SK-N-SH treated with all-trans-retinoic acid at 6 μM for 48 hours (cell line): ENCODE measurements at regions not wholly inside any gene's neighbourhood (a gene's known extent, or its start where the extent isn't known, plus 50 kb on each side); places are given as distances from the start of the nearest gene placed in this dataset.

Source experiments
- ATAC-seq: fragments of 200-7000 bp; cut with Tn5 transposase; 3 replicates; pipeline ENCODE4 v1.9.1; 2020; ENCODE audit warnings: mild to moderate bottlenecking, moderate library complexity
- ARNTL ChIP-seq: fragments of 450-650 bp; formaldehyde crosslinking; IDR thresholded peaks from 2 replicates; pipeline ENCODE4 v1.5.0; 2020; ENCODE audit warnings: low read depth, mild to moderate bottlenecking, moderate library complexity, borderline replicate concordance
- BACH2 ChIP-seq: fragments of 250-450 bp; sonication (Bioruptor Pico); IDR thresholded peaks from 2 replicates; pipeline ENCODE4 v1.9.0; 2021; ENCODE audit warnings: mild to moderate bottlenecking, borderline replicate concordance
- CSDC2 ChIP-seq: fragments of 250-450 bp; sonication (Bioruptor Pico); IDR thresholded peaks from 2 replicates; pipeline ENCODE4 v1.5.0; 2020; ENCODE audit warnings: mild to moderate bottlenecking, moderate library complexity
- ESRRG ChIP-seq: fragments of 250-450 bp; sonication (Bioruptor Pico); IDR thresholded peaks from 2 replicates; pipeline ENCODE4 v1.6.1; 2021; ENCODE audit warnings: mild to moderate bottlenecking
- GLIS3 ChIP-seq: fragments of 250-450 bp; sonication (Bioruptor Pico); IDR thresholded peaks from 2 replicates; pipeline ENCODE4 v1.5.0; 2020; ENCODE audit warnings: mild to moderate bottlenecking, moderate library complexity
- ISL1 ChIP-seq: fragments of 250-450 bp; sonication (Bioruptor Pico); IDR thresholded peaks from 2 replicates; pipeline ENCODE4 v2.1.2; 2022; ENCODE audit warnings: mild to moderate bottlenecking, moderate library complexity
- OSR1 ChIP-seq: fragments of 250-450 bp; sonication (Bioruptor Pico); IDR thresholded peaks from 2 replicates; pipeline ENCODE4 v1.8.0; 2022; ENCODE audit warnings: moderate library complexity, mild to moderate bottlenecking, inconsistent platforms
- PATZ1 ChIP-seq: fragments of 250-450 bp; sonication (Bioruptor Pico); IDR thresholded peaks from 2 replicates; pipeline ENCODE4 v1.8.0; 2020; ENCODE audit warnings: mild to moderate bottlenecking, moderate library complexity, borderline replicate concordance
- POU6F1 ChIP-seq: fragments of 250-450 bp; sonication (Bioruptor Pico); IDR thresholded peaks from 2 replicates; pipeline ENCODE4 v1.8.0; 2021; ENCODE audit warnings: low read depth, mild to moderate bottlenecking, moderate library complexity, borderline replicate concordance
- PPARA ChIP-seq: fragments of 250-450 bp; sonication (Bioruptor Pico); IDR thresholded peaks from 2 replicates; pipeline ENCODE4 v1.5.0; 2020; ENCODE audit warnings: mild to moderate bottlenecking, borderline replicate concordance
- RARB ChIP-seq: fragments of 250-450 bp; sonication (Bioruptor Pico); IDR thresholded peaks from 2 replicates; pipeline ENCODE4 v1.8.0; 2021; ENCODE audit warnings: mild to moderate bottlenecking, moderate library complexity
- TCF4 ChIP-seq: fragments of 250-450 bp; sonication (Bioruptor Pico); IDR thresholded peaks from 2 replicates; pipeline ENCODE4 v1.8.0; 2021; ENCODE audit warnings: mild to moderate bottlenecking, moderate library complexity, borderline replicate concordance
- TOX ChIP-seq: fragments of 250-450 bp; sonication (Bioruptor Pico); IDR thresholded peaks from 2 replicates; pipeline ENCODE4 v1.8.0; 2021; ENCODE audit warnings: mild to moderate bottlenecking, moderate library complexity, borderline replicate concordance
- TSHZ2 ChIP-seq: fragments of 250-450 bp; sonication (Bioruptor Pico); IDR thresholded peaks from 2 replicates; pipeline ENCODE4 v1.5.0; 2020; ENCODE audit warnings: mild to moderate bottlenecking, moderate library complexity
- ZC3H10 ChIP-seq: fragments of 250-450 bp; sonication (Bioruptor Pico); IDR thresholded peaks from 2 replicates; pipeline ENCODE4 v1.5.1; 2021; ENCODE audit warnings: mild to moderate bottlenecking, moderate library complexity
- ZFP3 ChIP-seq: fragments of 250-450 bp; sonication (Bioruptor Pico); IDR thresholded peaks from 2 replicates; pipeline ENCODE4 v1.5.0; 2020; ENCODE audit warnings: mild to moderate bottlenecking, moderate library complexity
- ZFP30 ChIP-seq: fragments of 450-650 bp; formaldehyde crosslinking; IDR thresholded peaks from 2 replicates; pipeline ENCODE4 v1.5.0; 2022; ENCODE audit warnings: mild to moderate bottlenecking, moderate library complexity
- ZNF565 ChIP-seq: fragments of 450-650 bp; formaldehyde crosslinking; conservative IDR thresholded peaks from 2 replicates; pipeline ENCODE4 v1.5.0; 2020; ENCODE audit warnings: low read depth, mild to moderate bottlenecking, moderate library complexity
- ZNF70 ChIP-seq: fragments of 450-650 bp; formaldehyde crosslinking; IDR thresholded peaks from 2 replicates; pipeline ENCODE4 v1.5.0; 2020; ENCODE audit warnings: mild to moderate bottlenecking, moderate library complexity
- ZNF8 ChIP-seq: fragments of 450-650 bp; formaldehyde crosslinking; IDR thresholded peaks from 2 replicates; pipeline ENCODE4 v1.5.0; 2020; ENCODE audit warnings: mild to moderate bottlenecking, moderate library complexity
- TF ChIP-seq, protein P1 (sequence below): fragments of 250-450 bp; sonication (Bioruptor Pico); IDR thresholded peaks from 2 replicates; pipeline ENCODE4 v1.5.1; 2021; ENCODE audit warnings: mild to moderate bottlenecking, moderate library complexity
- TF ChIP-seq, protein P2 (sequence below): fragments of 250-450 bp; sonication (Bioruptor Pico); IDR thresholded peaks from 2 replicates; pipeline ENCODE4 v1.5.1; 2020; ENCODE audit warnings: low read depth, mild to moderate bottlenecking, moderate library complexity

DNA sequence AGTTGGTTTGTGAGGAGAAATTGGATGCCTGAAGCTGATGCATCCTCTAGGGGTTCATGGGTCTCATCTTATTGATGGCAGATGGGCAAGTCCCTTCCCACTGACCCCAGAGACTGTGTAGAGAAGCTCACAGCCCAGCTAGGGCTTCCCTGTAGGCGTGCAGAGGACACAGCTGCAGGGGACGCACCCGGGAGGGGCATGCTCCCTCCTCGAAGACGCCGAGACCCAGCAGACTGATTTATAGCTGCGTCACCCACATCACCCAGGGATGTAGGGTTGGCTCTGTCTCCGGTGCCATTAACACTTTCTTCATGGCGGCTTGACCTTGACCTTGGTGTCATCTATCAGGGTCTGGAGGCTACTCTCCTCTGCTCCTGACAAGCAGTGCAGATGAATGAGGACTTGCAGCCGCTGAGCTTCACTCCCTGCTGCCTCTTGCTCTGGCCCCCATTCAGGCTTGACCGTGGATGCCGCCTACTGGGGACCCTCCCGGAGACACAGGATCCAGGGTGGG lies 549.7 kb downstream of the TCERG1L start:
- TF ChIP-seq TCF4 (CRISPR knock-in tag), result no peak
- no peak for TF ChIP-seq ZC3H10 (CRISPR knock-in tag)
- ATAC-seq, result no peak

GRCh38 chr10:130762491-130762890 lies 549.0 kb downstream of the TCERG1L start:
- TF ChIP-seq PPARA (CRISPR knock-in tag) (no peak), ZFP3 (no peak), ZNF8 (CRISPR knock-in tag) (no peak), ISL1 (CRISPR knock-in tag) (no peak), BACH2 (CRISPR knock-in tag) (no peak), TSHZ2 (CRISPR knock-in tag) (no peak), ZNF565 (CRISPR knock-in tag) (no peak), ZNF70 (CRISPR knock-in tag) (no peak), CSDC2 (CRISPR knock-in tag) (no peak), ARNTL (no peak), TOX (CRISPR knock-in tag) (no peak), GLIS3 (CRISPR knock-in tag) (no peak), ZFP30 (CRISPR knock-in tag) (no peak)
- TF ChIP-seq, protein P1, sequence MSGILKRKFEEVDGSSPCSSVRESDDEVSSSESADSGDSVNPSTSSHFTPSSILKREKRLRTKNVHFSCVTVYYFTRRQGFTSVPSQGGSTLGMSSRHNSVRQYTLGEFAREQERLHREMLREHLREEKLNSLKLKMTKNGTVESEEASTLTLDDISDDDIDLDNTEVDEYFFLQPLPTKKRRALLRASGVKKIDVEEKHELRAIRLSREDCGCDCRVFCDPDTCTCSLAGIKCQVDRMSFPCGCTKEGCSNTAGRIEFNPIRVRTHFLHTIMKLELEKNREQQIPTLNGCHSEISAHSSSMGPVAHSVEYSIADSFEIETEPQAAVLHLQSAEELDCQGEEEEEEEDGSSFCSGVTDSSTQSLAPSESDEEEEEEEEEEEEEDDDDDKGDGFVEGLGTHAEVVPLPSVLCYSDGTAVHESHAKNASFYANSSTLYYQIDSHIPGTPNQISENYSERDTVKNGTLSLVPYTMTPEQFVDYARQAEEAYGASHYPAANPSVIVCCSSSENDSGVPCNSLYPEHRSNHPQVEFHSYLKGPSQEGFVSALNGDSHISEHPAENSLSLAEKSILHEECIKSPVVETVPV (CRISPR knock-in tag), result no peak
- TF ChIP-seq, all 23 proteins: peak for 0
- no peak for ATAC-seq

GRCh38 chr10:130763071-130763470 lies 548.5 kb downstream of the TCERG1L start:
- no peak for TF ChIP-seq ZFP3
- no peak for TF ChIP-seq ZFP30 (CRISPR knock-in tag)
- no peak for TF ChIP-seq CSDC2 (CRISPR knock-in tag)
- TF ChIP-seq BACH2 (CRISPR knock-in tag), result no peak
- TF ChIP-seq ARNTL, result no peak
- no peak for TF ChIP-seq ESRRG
- TF ChIP-seq PATZ1 (CRISPR knock-in tag), result no peak
- TF ChIP-seq, protein P2, sequence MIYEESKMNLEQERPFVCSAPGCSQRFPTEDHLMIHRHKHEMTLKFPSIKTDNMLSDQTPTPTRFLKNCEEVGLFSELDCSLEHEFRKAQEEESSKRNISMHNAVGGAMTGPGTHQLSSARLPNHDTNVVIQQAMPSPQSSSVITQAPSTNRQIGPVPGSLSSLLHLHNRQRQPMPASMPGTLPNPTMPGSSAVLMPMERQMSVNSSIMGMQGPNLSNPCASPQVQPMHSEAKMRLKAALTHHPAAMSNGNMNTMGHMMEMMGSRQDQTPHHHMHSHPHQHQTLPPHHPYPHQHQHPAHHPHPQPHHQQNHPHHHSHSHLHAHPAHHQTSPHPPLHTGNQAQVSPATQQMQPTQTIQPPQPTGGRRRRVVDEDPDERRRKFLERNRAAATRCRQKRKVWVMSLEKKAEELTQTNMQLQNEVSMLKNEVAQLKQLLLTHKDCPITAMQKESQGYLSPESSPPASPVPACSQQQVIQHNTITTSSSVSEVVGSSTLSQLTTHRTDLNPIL (CRISPR knock-in tag), result no peak
- no peak for TF ChIP-seq OSR1 (CRISPR knock-in tag)
- TF ChIP-seq ISL1 (CRISPR knock-in tag), result no peak
- TF ChIP-seq RARB, result no peak
- TF ChIP-seq TOX (CRISPR knock-in tag), result no peak
- TF ChIP-seq TSHZ2 (CRISPR knock-in tag), result no peak
- no peak for TF ChIP-seq TCF4 (CRISPR knock-in tag)
- TF ChIP-seq POU6F1 (CRISPR knock-in tag), result no peak
- no peak for TF ChIP-seq ZNF70 (CRISPR knock-in tag)
- no peak for TF ChIP-seq PPARA (CRISPR knock-in tag)
- no peak for ATAC-seq
